ENCODE measurements at regions not wholly inside any gene's neighbourhood (a gene's known extent, or its start where the extent isn't known, plus 50 kb on each side); places are given as distances from the start of the nearest gene placed in this dataset.

GRCh38 chr3:56979791-56980190 is 80.7 kb upstream of the SPATA12 start:
- ATAC-seq: no peak
- intact Hi-C loops (cut with DNase I): loop anchor here (10.0 kb wide), 1 partner anchor 175 kb away; the partner anchor contains the start of gene ARHGEF3
- no peak overlapping the region for H3K27ac ChIP-seq
- H3K36me3 ChIP-seq: no peaks in the 10 kb centered on the region
- no peak overlapping the region for H3K4me3 ChIP-seq
- peaks cover 11% of the 10 kb centered on the region for H3K4me1 ChIP-seq
- no peak for TF ChIP-seq CTCF (IDR thresholded peaks at IDR 0.05)
- H3K9me3 ChIP-seq: no peaks in the 10 kb centered on the region
- DNase-seq: no peak
- no peaks in the 10 kb centered on the region for H3K27me3 ChIP-seq

- no peaks in the 10 kb centered on the region for H3K36me3 ChIP-seq
- TF ChIP-seq CTCF (IDR thresholded peaks at IDR 0.05): no peak
- intact Hi-C loops (cut with DNase I): no loop called here
Measured at GRCh38 chr3:56977561-56977889, 82.9 kb upstream of the SPATA12 start.

GRCh38 chr3:56976651-56977560 is 83.6 kb upstream of the SPATA12 start:
- intact Hi-C loops (cut with DNase I): no loop called here
- no peak overlapping the region for H3K27ac ChIP-seq
- H3K9me3 ChIP-seq: no peaks in the 10 kb centered on the region
- no peak for DNase-seq
- H3K4me1 ChIP-seq: peaks cover 11% of the 10 kb centered on the region
- H3K27me3 ChIP-seq: no peaks in the 10 kb centered on the region
- no peak overlapping the region for H3K4me3 ChIP-seq
- no peaks in the 10 kb centered on the region for H3K36me3 ChIP-seq
- no peak for ATAC-seq
- TF ChIP-seq CTCF (IDR thresholded peaks at IDR 0.05): no peak

More at GRCh38 chr3:56977561-56977889, 82.9 kb upstream of the SPATA12 start:
- ATAC-seq (no peak), DNase-seq (no peak)
- no peaks in the 10 kb centered on the region for H3K27me3 ChIP-seq
- no peaks in the 10 kb centered on the region for H3K9me3 ChIP-seq
- H3K4me1 ChIP-seq: peaks cover 11% of the 10 kb centered on the region
- H3K27ac ChIP-seq: no peak overlapping the region
- H3K4me3 ChIP-seq: no peak overlapping the region

GRCh38 chr3:56975567-56975966 is 84.9 kb upstream of the SPATA12 start:
- Histone ChIP-seq H3K4me1 (peaks cover 6% of the 10 kb centered on the region), H3K9me3 (no peaks in the 10 kb centered on the region), H3K27me3 (no peaks in the 10 kb centered on the region), H3K4me3 (no peak overlapping the region), H3K27ac (no peak overlapping the region), H3K36me3 (no peaks in the 10 kb centered on the region)
- ATAC-seq (no peak), DNase-seq (no peak)
- intact Hi-C loops (cut with DNase I): no loop called here
- no peak for TF ChIP-seq CTCF (IDR thresholded peaks at IDR 0.05)

DNA sequence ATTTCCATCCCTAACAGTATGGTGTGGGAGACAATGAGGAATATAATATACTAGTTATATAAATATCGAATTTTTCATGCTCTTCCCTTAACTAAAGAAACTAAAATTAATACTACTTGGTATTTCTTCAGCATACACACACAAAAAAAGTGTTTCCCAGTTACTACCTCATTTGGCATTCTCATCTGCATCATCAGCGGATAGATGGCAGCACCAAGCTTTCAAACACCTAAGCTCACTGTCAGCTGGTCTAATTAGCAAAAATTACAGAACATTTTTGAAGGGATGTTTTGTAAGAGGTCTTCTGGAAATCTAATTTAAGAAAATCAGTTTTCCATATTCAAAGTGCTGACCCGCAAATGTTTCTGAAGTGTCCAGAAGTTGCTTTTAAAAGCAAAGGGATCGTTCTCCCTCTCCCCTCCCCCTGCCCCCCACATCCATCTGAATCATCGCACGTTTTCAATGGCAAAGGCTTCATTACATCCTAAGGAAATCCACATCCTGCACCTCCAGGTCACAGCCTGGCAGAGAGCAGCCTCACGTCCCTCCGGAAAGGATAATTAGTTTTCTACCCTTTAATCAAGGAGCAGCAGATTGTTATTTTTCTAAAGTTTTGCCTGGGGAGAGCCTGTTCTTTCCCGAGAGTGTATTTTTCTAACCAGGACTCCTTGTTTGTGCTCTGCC is 86.1 kb upstream of the SPATA12 start:
- TF ChIP-seq CTCF (IDR thresholded peaks at IDR 0.05): no peak
- DNase-seq (no peak), ATAC-seq (no peak)
- H3K4me1 ChIP-seq: no peaks in the 10 kb centered on the region
- intact Hi-C loops (cut with DNase I): no loop called here
- H3K27ac ChIP-seq: no peak overlapping the region
- H3K4me3 ChIP-seq: no peak overlapping the region
- H3K27me3 ChIP-seq: no peaks in the 10 kb centered on the region
- H3K36me3 ChIP-seq: no peaks in the 10 kb centered on the region
- H3K9me3 ChIP-seq: no peaks in the 10 kb centered on the region
